WTC11 (cell line): ENCODE measurements at regions not wholly inside any gene's neighbourhood (a gene's known extent, or its start where the extent isn't known, plus 50 kb on each side); places are given as distances from the start of the nearest gene placed in this dataset.

Source experiments
- ATAC-seq: fragments of 200-7000 bp; cut with Tn5 transposase; 2 replicates; pipeline ENCODE4 v1.10.0; 2021; ENCODE audit warnings: mild to moderate bottlenecking, moderate library complexity
- CTCF ChIA-PET: fragments of 300-600 bp; sonication (Branson Sonifier 250); formaldehyde crosslinking; loops from one replicate; lab custom pipeline; 2021; ENCODE audit warnings: antibody characterized with exemption; lab: Charles Lee
- POLR2A ChIA-PET: fragments of 350-600 bp; sonication (Branson Sonifier 250); formaldehyde crosslinking; loops from one replicate; lab custom pipeline; 2021; ENCODE audit warnings: antibody characterized with exemption; lab: Charles Lee
- DNase-seq: peaks from one replicate; pipeline ENCODE4 v3.0.0; 2021; ENCODE audit warnings: low spot score
- H3K27ac Mint-ChIP-seq: 2 replicates; pipeline ENCODE4 v1.8.0; 2021; ENCODE audit warnings: mixed read lengths
- H3K27me3 Mint-ChIP-seq: 2 replicates; pipeline ENCODE4 v1.8.0; 2021; ENCODE audit warnings: low read depth, mild to moderate bottlenecking, moderate library complexity, mixed read lengths
- H3K36me3 Mint-ChIP-seq: 2 replicates; pipeline ENCODE4 v1.8.0; 2021; ENCODE audit warnings: mixed read lengths
- H3K4me1 Mint-ChIP-seq: 2 replicates; pipeline ENCODE4 v1.8.0; 2022; ENCODE audit warnings: mixed read lengths
- H3K4me3 Mint-ChIP-seq: 2 replicates; pipeline ENCODE4 v1.8.0; 2021; ENCODE audit warnings: mild to moderate bottlenecking, moderate library complexity, mixed read lengths
- H3K9me3 Mint-ChIP-seq: 2 replicates; pipeline ENCODE4 v1.8.0; 2021; ENCODE audit warnings: mixed read lengths
- AFF4 ChIP-seq: sonication (generic); formaldehyde crosslinking; IDR thresholded peaks from 2 replicates; pipeline ENCODE4 v1.8.1; 2023; ENCODE audit warnings: mild to moderate bottlenecking, missing genetic modification reagents, borderline replicate concordance
- ARID4B ChIP-seq: sonication (generic); formaldehyde crosslinking; IDR thresholded peaks from 2 replicates; pipeline ENCODE4 v1.8.0; 2023; ENCODE audit warnings: missing genetic modification reagents, mild to moderate bottlenecking, borderline replicate concordance
- E2F1 ChIP-seq: sonication (generic); formaldehyde crosslinking; IDR thresholded peaks from 2 replicates; pipeline ENCODE4 v1.8.0; 2022; ENCODE audit warnings: mild to moderate bottlenecking, missing genetic modification reagents
- E2F5 ChIP-seq: sonication (generic); formaldehyde crosslinking; IDR thresholded peaks from 2 replicates; pipeline ENCODE4 v1.8.1; 2022; ENCODE audit warnings: mild to moderate bottlenecking, moderate library complexity, missing genetic modification reagents
- ELF4 ChIP-seq: sonication (generic); formaldehyde crosslinking; IDR thresholded peaks from 2 replicates; pipeline ENCODE4 v1.8.1; 2022; ENCODE audit warnings: low read depth, mild to moderate bottlenecking, moderate library complexity, missing genetic modification reagents
- FOXJ3 ChIP-seq: sonication (generic); formaldehyde crosslinking; IDR thresholded peaks from 2 replicates; pipeline ENCODE4 v1.9.0; 2021; ENCODE audit warnings: missing genetic modification reagents, mild to moderate bottlenecking, borderline replicate concordance
- FOXK1 ChIP-seq: sonication (generic); formaldehyde crosslinking; IDR thresholded peaks from 2 replicates; pipeline ENCODE4 v1.8.0; 2022; ENCODE audit warnings: mild to moderate bottlenecking, moderate library complexity, missing genetic modification reagents
- GABPB1 ChIP-seq: sonication (generic); formaldehyde crosslinking; IDR thresholded peaks from 2 replicates; pipeline ENCODE4 v1.8.1; 2023; ENCODE audit warnings: mild to moderate bottlenecking, missing genetic modification reagents
- HMGXB4 ChIP-seq: sonication (generic); formaldehyde crosslinking; IDR thresholded peaks from 2 replicates; pipeline ENCODE4 v1.8.1; 2023; ENCODE audit warnings: mild to moderate bottlenecking, moderate library complexity, missing genetic modification reagents
- MAX ChIP-seq: sonication (generic); formaldehyde crosslinking; IDR thresholded peaks from 2 replicates; pipeline ENCODE4 v1.8.0; 2022; ENCODE audit warnings: mild to moderate bottlenecking, missing genetic modification reagents
- NFE2L1 ChIP-seq: sonication (generic); formaldehyde crosslinking; IDR thresholded peaks from 2 replicates; pipeline ENCODE4 v1.8.1; 2023; ENCODE audit warnings: missing genetic modification reagents
- NR1H2 ChIP-seq: sonication (generic); formaldehyde crosslinking; IDR thresholded peaks from 2 replicates; pipeline ENCODE4 v1.9.0; 2021; ENCODE audit warnings: mild to moderate bottlenecking, moderate library complexity, missing genetic modification reagents
- PRRX2 ChIP-seq: fragments of 250-450 bp; sonication (Bioruptor Pico); IDR thresholded peaks from 2 replicates; pipeline ENCODE4 v1.8.0; 2021; ENCODE audit warnings: mild to moderate bottlenecking
- STAT6 ChIP-seq: sonication (generic); formaldehyde crosslinking; conservative IDR thresholded peaks from 2 replicates; pipeline ENCODE4 v1.8.1; 2023; ENCODE audit warnings: mild to moderate bottlenecking, low read depth, missing genetic modification reagents, moderate library complexity
- TEAD4 ChIP-seq: sonication (generic); formaldehyde crosslinking; IDR thresholded peaks from 2 replicates; pipeline ENCODE4 v1.8.0; 2022; ENCODE audit warnings: mild to moderate bottlenecking, missing genetic modification reagents
- USF1 ChIP-seq: sonication (generic); formaldehyde crosslinking; IDR thresholded peaks from 2 replicates; pipeline ENCODE4 v1.8.0; 2022; ENCODE audit warnings: mild to moderate bottlenecking, missing genetic modification reagents
- ZNF138 ChIP-seq: sonication (generic); formaldehyde crosslinking; conservative IDR thresholded peaks from 2 replicates; pipeline ENCODE4 v1.8.1; 2022; ENCODE audit warnings: mild to moderate bottlenecking, moderate library complexity, missing genetic modification reagents
- ZNF219 ChIP-seq: sonication (generic); formaldehyde crosslinking; IDR thresholded peaks from 2 replicates; pipeline ENCODE4 v1.8.0; 2023; ENCODE audit warnings: missing genetic modification reagents, mild to moderate bottlenecking, borderline replicate concordance
- ZNF423 ChIP-seq: fragments of 250-450 bp; sonication (Bioruptor Pico); IDR thresholded peaks from 2 replicates; pipeline ENCODE4 v2.1.2; 2022; ENCODE audit warnings: mild to moderate bottlenecking, moderate library complexity

GRCh38 chr6:133070410-133071043 lies 170.6 kb upstream of the EYA4 start:
- ChIA-PET POLR2A (no interaction called here), CTCF (no interaction called here)
- Mint-ChIP-seq H3K36me3 (no peaks in the 10 kb centered on the region), H3K4me3 (no peak overlapping the region), H3K27me3 (no peaks in the 10 kb centered on the region), H3K4me1 (no peaks in the 10 kb centered on the region), H3K9me3 (no peaks in the 10 kb centered on the region), H3K27ac (no peak overlapping the region)
- TF ChIP-seq FOXJ3 (CRISPR knock-in tag) (no peak), ARID4B (CRISPR knock-in tag) (no peak), NR1H2 (CRISPR knock-in tag) (no peak), GABPB1 (no peak), ELF4 (CRISPR knock-in tag) (no peak), ZNF423 (CRISPR knock-in tag) (no peak), NFE2L1 (CRISPR knock-in tag) (no peak), ZNF219 (CRISPR knock-in tag) (no peak), ZNF138 (CRISPR knock-in tag) (no peak), USF1 (CRISPR knock-in tag) (no peak), FOXK1 (CRISPR knock-in tag) (no peak), PRRX2 (CRISPR knock-in tag) (no peak), MAX (no peak), E2F5 (CRISPR knock-in tag) (no peak), HMGXB4 (CRISPR knock-in tag) (no peak), STAT6 (CRISPR knock-in tag) (no peak), AFF4 (CRISPR knock-in tag) (no peak), E2F1 (CRISPR knock-in tag) (no peak), TEAD4 (CRISPR knock-in tag) (no peak)
- DNase-seq (no peak), ATAC-seq (no peak)
